HepG2 (cell line): ENCODE measurements at regions not wholly inside any gene's neighbourhood (a gene's known extent, or its start where the extent isn't known, plus 50 kb on each side); places are given as distances from the start of the nearest gene placed in this dataset.

ENCODE experiments used
- ATAC-seq: fragments of 200-7000 bp; cut with Tn5 transposase; 3 replicates; pipeline ENCODE4 v1.9.1; 2020; ENCODE audit warnings: mild to moderate bottlenecking, moderate library complexity
- BruUV-seq: library from RNA; stranded (reverse); fragments of 400-500 nt; replicated peaks from 2 replicates; lab custom pipeline; 2021; lab: Mats Ljungman, UMichigan
- CTCF ChIA-PET: fragments of 300-600 bp; formaldehyde crosslinking; extraction: SDS; loops from one replicate; lab custom pipeline; 2021; ENCODE audit warnings: low total read pairs, inconsistent platforms, low intra/inter-chr PET ratio; lab: Yijun Ruan, JAX
- POLR2A ChIA-PET: fragments of 350-600 bp; sonication (Branson Sonifier 250); formaldehyde crosslinking; loops from one replicate; lab custom pipeline; 2020; ENCODE audit warnings: antibody characterized with exemption, inconsistent platforms; lab: Yijun Ruan, JAX
- DNase-seq: peaks from one replicate; pipeline ENCODE4 v3.0.0-alpha.2; 2015; ENCODE audit warnings: low spot score
- FAIRE-seq: peaks from 3 replicates; lab custom pipeline; 2011; peaks lifted over from hg19 to GRCh38; lab: Jason Lieb, UNC
- H2AFZ ChIP-seq: one replicate; pipeline ENCODE4 v1.6.1; 2011; ENCODE audit warnings: low read length, inconsistent platforms
- H3K27ac ChIP-seq: fragments of 300-600 bp; 3 replicates; pipeline ENCODE4 v1.8.0; 2011; ENCODE audit warnings: mixed run types, mild to moderate bottlenecking, mixed read lengths, low read length, inconsistent platforms; ENCODE audit not compliant: insufficient read depth; ENCODE audit errors: extremely low read length
- H3K27me3 ChIP-seq, 2 experiments: fragments of 200-600 bp in 1 of 2; 2 replicates in 1 of 2; 3 replicates in 1 of 2; pipeline versions ENCODE4 v1.6.0 to v1.8.0; 2011; ENCODE audit warnings: low read length in 2 of 2, mild to moderate bottlenecking in 2 of 2, moderate library complexity in 2 of 2, inconsistent platforms in 1 of 2; ENCODE audit not compliant: insufficient read depth in 2 of 2, control insufficient read depth in 1 of 2
- H3K36me3 ChIP-seq, 2 experiments: fragments of 200-600 bp in 1 of 2; replicated peaks in 1 of 2; 2 replicates in 1 of 2; 3 replicates in 1 of 2; pipeline versions ENCODE4 v1.5.1 to v1.8.0; 2011; ENCODE audit warnings: low read length in 2 of 2, inconsistent platforms in 1 of 2; ENCODE audit not compliant: insufficient read depth in 2 of 2, control insufficient read depth in 1 of 2
- H3K4me1 ChIP-seq: 2 replicates; pipeline ENCODE4 v1.5.1; 2012; ENCODE audit warnings: low read length, inconsistent platforms; ENCODE audit not compliant: insufficient read depth
- H3K4me2 ChIP-seq: 2 replicates; pipeline ENCODE4 v1.6.0; 2011; ENCODE audit warnings: low read depth, low read length, inconsistent platforms
- H3K4me3 ChIP-seq, 3 experiments: fragments of 200-600 bp in 1 of 3; sonication (generic), shearing (Covaris generic) in 1 of 3; replicated peaks in 1 of 3; 2 replicates each; pipeline ENCODE4 v1.5.1; 2011 to 2016; ENCODE audit warnings: low read length in 3 of 3, inconsistent platforms in 2 of 3, low read depth in 2 of 3, mild to moderate bottlenecking in 2 of 3, control low read depth in 1 of 3, mixed read lengths in 1 of 3; ENCODE audit not compliant: insufficient read depth in 1 of 3
- H3K79me2 ChIP-seq: one replicate; pipeline ENCODE4 v1.6.1; 2011; ENCODE audit warnings: low read length, inconsistent platforms; ENCODE audit not compliant: insufficient read depth
- H3K9ac ChIP-seq: 2 replicates; pipeline ENCODE4 v1.6.0; 2011; ENCODE audit warnings: mild to moderate bottlenecking, low read depth, low read length, inconsistent platforms; ENCODE audit not compliant: insufficient read depth
- H3K9me3 ChIP-seq: 2 replicates; pipeline ENCODE4 v1.5.1; 2012; ENCODE audit warnings: mild to moderate bottlenecking, low read length
- H4K20me1 ChIP-seq: 2 replicates; pipeline ENCODE4 v1.6.0; 2011; ENCODE audit warnings: inconsistent platforms, mild to moderate bottlenecking, low read length, moderate library complexity; ENCODE audit not compliant: insufficient read depth
- ARNT ChIP-seq: fragments of 450-650 bp; IDR thresholded peaks from 2 replicates; pipeline ENCODE4 v1.6.1; 2017
- ARNT2 ChIP-seq: sonication (generic); formaldehyde crosslinking; IDR thresholded peaks from 2 replicates; pipeline ENCODE4 v1.8.0; 2022; ENCODE audit warnings: mild to moderate bottlenecking, low read depth, missing genetic modification reagents, moderate library complexity
- ATF3 ChIP-seq: sonication (generic); formaldehyde crosslinking; IDR thresholded peaks from 2 replicates; pipeline ENCODE4 v1.4.0; 2020; ENCODE audit warnings: missing genetic modification reagents
- DRAP1 ChIP-seq: IDR thresholded peaks from 2 replicates; pipeline ENCODE4 v1.6.1; 2016; ENCODE audit warnings: missing genetic modification reagents, missing compliant biosample characterization
- HOXD1 ChIP-seq: sonication (generic); formaldehyde crosslinking; IDR thresholded peaks from 2 replicates; pipeline ENCODE4 v1.5.0; 2020; ENCODE audit warnings: missing genetic modification reagents
- JUN ChIP-seq: sonication (generic); formaldehyde crosslinking; IDR thresholded peaks from 2 replicates; pipeline ENCODE4 v1.4.0; 2020; ENCODE audit warnings: mild to moderate bottlenecking, missing genetic modification reagents
- JUNB ChIP-seq: sonication (generic); formaldehyde crosslinking; IDR thresholded peaks from 2 replicates; pipeline ENCODE4 v1.8.0; 2022; ENCODE audit warnings: missing genetic modification reagents, mild to moderate bottlenecking, borderline replicate concordance
- PAX8 ChIP-seq: sonication (generic); formaldehyde crosslinking; IDR thresholded peaks from 2 replicates; pipeline ENCODE4 v1.8.0; 2022; ENCODE audit warnings: mild to moderate bottlenecking, missing genetic modification reagents, borderline replicate concordance
- PITX1 ChIP-seq: sonication (generic); formaldehyde crosslinking; IDR thresholded peaks from 2 replicates; pipeline ENCODE4 v1.5.1; 2020; ENCODE audit warnings: mild to moderate bottlenecking, missing genetic modification reagents
- RERE ChIP-seq: IDR thresholded peaks from 2 replicates; pipeline ENCODE4 v1.6.1; 2016; ENCODE audit warnings: low read depth, missing genetic modification reagents, missing compliant biosample characterization
- YY1 ChIP-seq: IDR thresholded peaks from 2 replicates; pipeline ENCODE4 v1.6.1; 2011; ENCODE audit warnings: low read length, low read depth, moderate library complexity, mild to moderate bottlenecking; ENCODE audit not compliant: insufficient read depth, insufficient replicate concordance
- ZFY ChIP-seq: sonication (generic); formaldehyde crosslinking; IDR thresholded peaks from 2 replicates; pipeline ENCODE4 v1.4.0; 2020; ENCODE audit warnings: missing genetic modification reagents
- ZNF383 ChIP-seq: sonication (generic); formaldehyde crosslinking; IDR thresholded peaks from 2 replicates; pipeline ENCODE4 v1.4.0; 2020; ENCODE audit warnings: missing genetic modification reagents, mild to moderate bottlenecking, borderline replicate concordance
- ZNF891 ChIP-seq: sonication (generic); formaldehyde crosslinking; IDR thresholded peaks from 2 replicates; pipeline ENCODE4 v1.5.0; 2020; ENCODE audit warnings: mild to moderate bottlenecking, missing genetic modification reagents
- ZSCAN25 ChIP-seq: sonication (generic); formaldehyde crosslinking; IDR thresholded peaks from 2 replicates; pipeline ENCODE4 v1.8.0; 2022; ENCODE audit warnings: mild to moderate bottlenecking, missing genetic modification reagents
- in situ Hi-C: cut with HindIII; loops from 2 replicates; pipeline ENCODE4 v1.10.0; 2017; ENCODE audit warnings: low pct_unique_long_range_greater_than_20kb; ENCODE audit not compliant: extremely low pct_ligation_motif_present
- intact Hi-C: fragments of 100-400 bp; cut with micrococcal nuclease; formaldehyde crosslinking; loops from one replicate; pipeline ENCODE4 v1.10.0; 2022; ENCODE audit not compliant: unreplicated experiment
- TF ChIP-seq, protein P1 (sequence below): sonication (generic); formaldehyde crosslinking; IDR thresholded peaks from 2 replicates; pipeline ENCODE4 v1.8.0; 2022; ENCODE audit warnings: missing genetic modification reagents, mild to moderate bottlenecking, moderate library complexity, borderline replicate concordance
- TF ChIP-seq, protein P2 (sequence below): sonication (generic); formaldehyde crosslinking; IDR thresholded peaks from 2 replicates; pipeline ENCODE4 v1.4.0; 2020; ENCODE audit warnings: missing genetic modification reagents

DNA sequence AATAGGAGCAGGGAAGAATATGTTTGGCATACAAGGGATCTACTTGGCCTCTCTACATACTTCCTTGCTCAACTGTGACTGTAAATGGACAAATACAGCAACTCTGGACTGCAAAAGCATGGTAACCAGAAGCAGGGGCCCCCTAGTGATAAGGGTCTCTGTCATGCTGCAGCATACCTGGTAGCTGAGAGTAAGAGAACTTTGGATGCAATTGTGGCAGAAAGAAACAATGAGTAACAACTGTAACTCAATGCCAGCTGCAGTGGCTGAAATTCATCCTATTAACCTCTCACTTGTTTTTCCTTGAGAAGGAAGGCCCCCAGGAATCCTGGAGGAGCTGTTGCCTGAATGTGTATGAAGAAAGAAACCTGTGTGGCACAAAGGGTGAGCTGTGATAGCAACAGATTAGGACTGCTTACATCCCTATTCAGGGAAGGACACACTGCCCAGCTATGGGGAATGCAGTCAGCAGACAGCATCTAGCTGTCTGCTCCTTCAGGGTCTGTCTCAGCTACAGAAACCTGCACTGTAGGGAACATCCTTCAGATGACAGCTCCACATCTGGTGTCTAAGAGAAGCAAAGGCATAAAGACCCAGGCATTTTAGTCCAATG, 468.1 kb upstream of the ACTBL2 start:
- ChIA-PET CTCF (no interaction called here), POLR2A (no interaction called here)
- Histone ChIP-seq H3K79me2 (no peaks in the 10 kb centered on the region), H2AFZ (no peak overlapping the region), H3K9me3 (no peaks in the 10 kb centered on the region), H3K4me3 (no peak overlapping the region), H3K4me2 (no peak overlapping the region), H3K27ac (no peak overlapping the region), H3K36me3 (no peaks in the 10 kb centered on the region), H4K20me1 (no peaks in the 10 kb centered on the region), H3K9ac (no peak overlapping the region), H3K4me1 (no peaks in the 10 kb centered on the region), H3K27me3 (no peaks in the 10 kb centered on the region)
- ATAC-seq (no peak), FAIRE-seq (no peak), DNase-seq (no peak)
- BruUV-seq: no TSS peak
- in situ Hi-C loops: no loop called here
- intact Hi-C loops: no loop called here
- TF ChIP-seq JUN (no peak), ZFY (CRISPR knock-in tag) (no peak), RERE (no peak), ARNT (no peak), ZNF383 (CRISPR knock-in tag) (no peak), YY1 (no peak), ATF3 (CRISPR knock-in tag) (no peak), HOXD1 (CRISPR knock-in tag) (no peak), PAX8 (CRISPR knock-in tag) (no peak), DRAP1 (no peak), PITX1 (CRISPR knock-in tag) (no peak), ARNT2 (no peak), ZNF891 (CRISPR knock-in tag) (no peak), ZSCAN25 (CRISPR knock-in tag) (no peak), JUNB (no peak)
- TF ChIP-seq, protein P1, sequence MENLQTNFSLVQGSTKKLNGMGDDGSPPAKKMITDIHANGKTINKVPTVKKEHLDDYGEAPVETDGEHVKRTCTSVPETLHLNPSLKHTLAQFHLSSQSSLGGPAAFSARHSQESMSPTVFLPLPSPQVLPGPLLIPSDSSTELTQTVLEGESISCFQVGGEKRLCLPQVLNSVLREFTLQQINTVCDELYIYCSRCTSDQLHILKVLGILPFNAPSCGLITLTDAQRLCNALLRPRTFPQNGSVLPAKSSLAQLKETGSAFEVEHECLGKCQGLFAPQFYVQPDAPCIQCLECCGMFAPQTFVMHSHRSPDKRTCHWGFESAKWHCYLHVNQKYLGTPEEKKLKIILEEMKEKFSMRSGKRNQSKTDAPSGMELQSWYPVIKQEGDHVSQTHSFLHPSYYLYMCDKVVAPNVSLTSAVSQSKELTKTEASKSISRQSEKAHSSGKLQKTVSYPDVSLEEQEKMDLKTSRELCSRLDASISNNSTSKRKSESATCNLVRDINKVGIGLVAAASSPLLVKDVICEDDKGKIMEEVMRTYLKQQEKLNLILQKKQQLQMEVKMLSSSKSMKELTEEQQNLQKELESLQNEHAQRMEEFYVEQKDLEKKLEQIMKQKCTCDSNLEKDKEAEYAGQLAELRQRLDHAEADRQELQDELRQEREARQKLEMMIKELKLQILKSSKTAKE (CRISPR knock-in tag): no peak
- TF ChIP-seq, protein P2, sequence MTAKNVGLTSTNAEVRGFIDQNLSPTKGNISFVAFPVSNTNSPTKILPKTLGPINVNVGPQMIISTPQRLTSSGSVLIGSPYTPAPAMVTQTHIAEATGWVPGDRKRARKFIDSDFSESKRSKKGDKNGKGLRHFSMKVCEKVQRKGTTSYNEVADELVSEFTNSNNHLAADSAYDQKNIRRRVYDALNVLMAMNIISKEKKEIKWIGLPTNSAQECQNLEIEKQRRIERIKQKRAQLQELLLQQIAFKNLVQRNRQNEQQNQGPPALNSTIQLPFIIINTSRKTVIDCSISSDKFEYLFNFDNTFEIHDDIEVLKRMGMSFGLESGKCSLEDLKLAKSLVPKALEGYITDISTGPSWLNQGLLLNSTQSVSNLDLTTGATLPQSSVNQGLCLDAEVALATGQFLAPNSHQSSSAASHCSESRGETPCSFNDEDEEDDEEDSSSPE (CRISPR knock-in tag): no peak
